Smooth muscle cell (in vitro differentiated cells): ENCODE measurements at regions not wholly inside any gene's neighbourhood (a gene's known extent, or its start where the extent isn't known, plus 50 kb on each side); places are given as distances from the start of the nearest gene placed in this dataset.

Source experiments
- DNase-seq: peaks from one replicate; lab custom pipeline; 2025; ENCODE audit not compliant: unreplicated experiment; lab: John Stamatoyannopoulos, UW
- H2AFZ ChIP-seq: fragments of 200-600 bp; sonication (generic); 2 replicates; pipeline ENCODE4 v1.6.0; 2016; ENCODE audit warnings: antibody characterized with exemption, low read depth, mild to moderate bottlenecking
- H3F3A ChIP-seq: fragments of 200-600 bp; sonication (generic); 2 replicates; pipeline ENCODE4 v1.6.0; 2017; ENCODE audit warnings: antibody characterized with exemption, low read depth
- H3K27ac ChIP-seq: fragments of 200-600 bp; sonication (generic); 2 replicates; pipeline ENCODE4 v1.5.1; 2016; ENCODE audit warnings: low read depth, mild to moderate bottlenecking
- H3K27me3 ChIP-seq: fragments of 200-600 bp; sonication (generic); 2 replicates; pipeline ENCODE4 v1.6.1; 2016; ENCODE audit warnings: low read depth, mild to moderate bottlenecking
- H3K36me3 ChIP-seq: fragments of 200-600 bp; sonication (generic); 2 replicates; pipeline ENCODE4 v1.5.1; 2016; ENCODE audit warnings: low read depth
- H3K4me1 ChIP-seq: fragments of 200-600 bp; sonication (generic); 2 replicates; pipeline ENCODE4 v1.5.1; 2016; ENCODE audit warnings: low read depth
- H3K4me2 ChIP-seq: fragments of 200-600 bp; sonication (generic); 2 replicates; pipeline ENCODE4 v1.6.0; 2016; ENCODE audit warnings: mild to moderate bottlenecking
- H3K4me3 ChIP-seq: fragments of 200-600 bp; sonication (generic); 2 replicates; pipeline ENCODE4 v1.5.1; 2016; ENCODE audit warnings: mild to moderate bottlenecking
- H3K79me2 ChIP-seq: fragments of 200-600 bp; sonication (generic); 2 replicates; pipeline ENCODE4 v1.6.0; 2016; ENCODE audit warnings: low read depth, mild to moderate bottlenecking
- H3K9ac ChIP-seq: fragments of 200-600 bp; sonication (generic); 2 replicates; pipeline ENCODE4 v1.6.0; 2016; ENCODE audit warnings: low read depth
- H3K9me3 ChIP-seq: fragments of 200-600 bp; sonication (generic); replicated peaks from 2 replicates; pipeline ENCODE4 v1.5.1; 2016; ENCODE audit warnings: low read depth
- H4K20me1 ChIP-seq: fragments of 200-600 bp; sonication (generic); 2 replicates; pipeline ENCODE4 v1.6.0; 2016; ENCODE audit warnings: low read depth
- CTCF ChIP-seq: fragments of 200-600 bp; sonication (generic); IDR thresholded peaks from 2 replicates; pipeline ENCODE4 v1.5.1; 2017; ENCODE audit warnings: borderline replicate concordance, mild to moderate bottlenecking, antibody characterized with exemption; ENCODE audit not compliant: insufficient read depth, poor library complexity, severe bottlenecking
- WGBS: methylation state at CpG from one replicate; pipeline ENCODE4 v1.1.7; 2016; ENCODE audit warnings: low lambda C conversion rate; 5-methylcytosine and 5-hydroxymethylcytosine counted together

- H3K4me2 ChIP-seq = no peak overlapping the region
- no peak for DNase-seq
- WGBS = 98% methylated on average over 4 of the region's 4 CpGs
Observed at GRCh38 chr3:124461838-124462632, 268.2 kb upstream of the UMPS start.

GRCh38 chr3:124463234-124463633 is 267.0 kb upstream of the UMPS start:
- Histone ChIP-seq H2AFZ (no peak overlapping the region), H3F3A (no peaks in the 10 kb centered on the region), H3K4me3 (no peak overlapping the region), H3K9ac (no peak overlapping the region), H3K36me3 (no peaks in the 10 kb centered on the region), H3K79me2 (no peaks in the 10 kb centered on the region), H3K9me3 (no peaks in the 10 kb centered on the region), H4K20me1 (no peaks in the 10 kb centered on the region), H3K27me3 (no peaks in the 10 kb centered on the region), H3K4me2 (no peak overlapping the region), H3K27ac (no peak overlapping the region), H3K4me1 (no peaks in the 10 kb centered on the region)
- no peak for DNase-seq
- no peak for TF ChIP-seq CTCF

More at GRCh38 chr3:124461838-124462632, 268.2 kb upstream of the UMPS start:
- Histone ChIP-seq H3K4me3 (no peak overlapping the region), H3F3A (no peaks in the 10 kb centered on the region), H4K20me1 (no peaks in the 10 kb centered on the region), H3K79me2 (no peaks in the 10 kb centered on the region), H3K27me3 (no peaks in the 10 kb centered on the region), H2AFZ (no peak overlapping the region), H3K4me1 (no peaks in the 10 kb centered on the region), H3K36me3 (no peaks in the 10 kb centered on the region), H3K9ac (no peak overlapping the region), H3K27ac (no peak overlapping the region), H3K9me3 (no peaks in the 10 kb centered on the region)
- TF ChIP-seq CTCF = no peak

GRCh38 chr3:124467980-124468902 is 262.0 kb upstream of the UMPS start:
- peak; percentile 6 for DNase-seq
- WGBS = 64% methylated on average over 10 of the region's 10 CpGs

More at GRCh38 chr3:124467980-124468902, 262.0 kb upstream of the UMPS start:
- H4K20me1 ChIP-seq = no peaks in the 10 kb centered on the region
- peak; percentile 98 for TF ChIP-seq CTCF
- no peaks in the 10 kb centered on the region for H3K9me3 ChIP-seq
- H3K9ac ChIP-seq = no peak overlapping the region
- H3K27me3 ChIP-seq = no peaks in the 10 kb centered on the region
- no peaks in the 10 kb centered on the region for H3K36me3 ChIP-seq
- H3K4me1 ChIP-seq = no peaks in the 10 kb centered on the region
- H3K4me3 ChIP-seq = no peak overlapping the region
- H2AFZ ChIP-seq = no peak overlapping the region
- no peaks in the 10 kb centered on the region for H3K79me2 ChIP-seq
- H3K27ac ChIP-seq = no peak overlapping the region
- no peak overlapping the region for H3K4me2 ChIP-seq
- no peaks in the 10 kb centered on the region for H3F3A ChIP-seq
